Ishikawa (cell line): ENCODE measurements at regions not wholly inside any gene's neighbourhood (a gene's known extent, or its start where the extent isn't known, plus 50 kb on each side); places are given as distances from the start of the nearest gene placed in this dataset.

Experiments
- EP300 ChIP-seq: IDR thresholded peaks from 2 replicates; pipeline ENCODE4 v1.6.1; 2012; ENCODE audit warnings: borderline replicate concordance
- FOXM1 ChIP-seq: IDR thresholded peaks from 2 replicates; pipeline ENCODE4 v1.6.1; 2012; ENCODE audit warnings: low read depth, borderline replicate concordance
- RAD21 ChIP-seq: IDR thresholded peaks from 2 replicates; pipeline ENCODE4 v1.6.1; 2012; ENCODE audit warnings: low read depth
- REST ChIP-seq: IDR thresholded peaks from 2 replicates; pipeline ENCODE4 v1.6.1; 2012; ENCODE audit warnings: low read depth, mild to moderate bottlenecking
- YY1 ChIP-seq: IDR thresholded peaks from 2 replicates; pipeline ENCODE4 v1.6.1; 2012; ENCODE audit warnings: low read depth
- TF ChIP-seq, protein P1 (sequence below): IDR thresholded peaks from 2 replicates; pipeline ENCODE4 v1.6.1; 2012

DNA sequence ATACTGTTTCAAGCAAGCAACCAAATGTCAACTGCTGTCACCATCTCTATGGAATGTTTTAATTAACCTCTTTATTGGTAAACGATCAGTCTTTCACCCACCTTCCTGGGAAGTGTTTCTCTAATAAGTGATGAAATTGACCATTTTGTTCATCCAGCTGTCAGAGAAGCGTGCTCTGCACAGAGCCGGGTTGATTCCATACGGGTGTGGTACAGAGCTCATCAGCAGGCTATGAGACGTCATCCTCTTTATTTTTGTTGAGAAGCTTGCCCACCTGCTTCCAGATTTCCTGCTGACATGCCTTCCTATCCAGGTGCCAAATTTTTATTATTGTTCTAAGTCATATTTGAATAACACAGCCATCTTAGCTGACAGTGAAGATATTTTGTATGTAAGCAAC, 482.5 kb downstream of the RWDD3 start:
- TF ChIP-seq RAD21: no peak
- TF ChIP-seq YY1: no peak
- TF ChIP-seq FOXM1: no peak
- TF ChIP-seq, protein P1, sequence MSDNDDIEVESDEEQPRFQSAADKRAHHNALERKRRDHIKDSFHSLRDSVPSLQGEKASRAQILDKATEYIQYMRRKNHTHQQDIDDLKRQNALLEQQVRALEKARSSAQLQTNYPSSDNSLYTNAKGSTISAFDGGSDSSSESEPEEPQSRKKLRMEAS: no peak
- no peak for TF ChIP-seq REST
- no peak for TF ChIP-seq EP300
